NCI-H526 (cell line): ENCODE measurements at regions not wholly inside any gene's neighbourhood (a gene's known extent, or its start where the extent isn't known, plus 50 kb on each side); places are given as distances from the start of the nearest gene placed in this dataset.
"Not testable (repeated sequence)": the region's sequence is repeated elsewhere in the genome, so short reads cannot be mapped to it uniquely, and the experiment has no call there.

Experiments used
- DNase-seq, 2 experiments: peaks; one replicate each; lab custom pipeline; 2025; lab: John Stamatoyannopoulos, UW

DNA sequence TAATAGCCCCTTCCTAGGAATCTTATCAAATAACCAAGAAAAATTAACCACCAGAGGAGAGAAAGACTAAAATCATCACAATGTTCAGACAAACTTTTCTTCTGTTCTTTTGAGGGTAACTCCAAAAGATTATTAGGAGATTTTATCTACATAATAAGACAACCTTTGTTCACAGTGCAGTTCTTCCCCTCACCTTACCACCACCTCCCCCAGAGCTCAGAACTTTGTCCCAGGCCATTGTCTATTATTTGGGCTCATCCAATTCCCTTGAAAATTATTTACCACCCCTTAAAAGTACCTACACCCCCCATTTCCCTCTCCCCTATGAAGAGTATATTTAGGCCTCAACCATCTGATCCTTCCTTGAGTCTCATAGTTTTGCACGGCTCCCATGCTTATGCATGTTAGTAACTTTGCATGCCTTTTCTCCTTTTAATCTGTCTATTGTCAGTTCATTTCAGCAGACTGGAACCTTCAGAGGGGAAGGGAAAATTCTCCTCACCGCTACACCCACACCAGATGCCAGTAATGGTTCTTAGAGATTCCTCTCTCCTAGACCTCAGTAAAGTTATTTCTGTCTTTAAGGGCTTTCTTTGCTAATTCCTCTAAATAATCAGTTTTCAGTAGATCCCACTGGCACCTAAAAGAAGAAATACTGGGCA is 234.9 kb downstream of the SKIDA1 start:
- no peak for DNase-seq

- DNase-seq: no peak
Observed at GRCh38 chr10:21289961-21290360, 235.5 kb downstream of the SKIDA1 start.

DNA sequence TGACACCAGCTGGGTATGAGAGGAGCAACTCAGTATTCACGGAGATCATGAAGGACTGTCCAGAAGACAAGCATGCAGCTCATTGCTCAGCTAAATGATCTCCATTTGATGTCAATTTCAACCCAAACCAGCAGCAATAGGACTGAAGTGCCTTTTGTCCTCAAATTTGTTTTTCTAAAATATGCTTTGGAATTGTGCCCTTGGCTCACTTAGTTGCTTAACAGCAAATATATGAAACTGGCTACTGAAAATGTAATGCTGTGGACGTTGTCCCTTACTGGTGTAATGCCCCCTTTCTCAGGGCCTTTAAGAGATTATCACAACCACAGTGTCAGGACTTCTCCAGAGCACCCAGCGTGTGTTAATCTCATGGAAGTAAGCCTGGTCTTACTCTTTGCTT is 236.2 kb downstream of the SKIDA1 start:
- no peak for DNase-seq

DNA sequence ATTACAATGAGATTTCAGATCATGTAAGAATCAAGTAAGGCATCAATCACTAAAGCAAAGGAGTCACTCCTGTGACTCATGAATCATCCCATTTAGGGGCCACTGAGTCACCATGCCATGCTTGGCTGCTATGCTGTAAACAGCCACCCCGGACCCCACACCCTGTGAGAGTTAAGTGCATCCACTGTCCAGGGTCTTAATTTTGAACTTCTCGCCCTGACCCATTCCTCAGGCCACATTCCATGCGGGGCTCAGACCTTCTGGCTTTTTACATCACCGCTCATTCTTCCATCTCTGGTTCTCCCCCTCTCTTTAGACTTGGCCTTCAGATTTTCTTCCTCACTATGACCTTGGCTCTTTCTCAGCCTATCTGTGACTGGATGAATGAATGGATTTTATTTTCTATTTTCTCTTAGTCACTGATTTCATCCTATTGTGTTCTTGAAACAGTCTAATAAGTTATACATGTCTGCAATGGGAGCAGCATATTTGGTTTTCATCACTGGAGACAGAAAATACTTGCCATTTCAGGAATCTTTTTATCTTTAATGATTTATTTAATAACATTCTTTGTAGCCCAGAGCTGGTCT is 239.6 kb downstream of the SKIDA1 start:
- no peak for DNase-seq

DNA sequence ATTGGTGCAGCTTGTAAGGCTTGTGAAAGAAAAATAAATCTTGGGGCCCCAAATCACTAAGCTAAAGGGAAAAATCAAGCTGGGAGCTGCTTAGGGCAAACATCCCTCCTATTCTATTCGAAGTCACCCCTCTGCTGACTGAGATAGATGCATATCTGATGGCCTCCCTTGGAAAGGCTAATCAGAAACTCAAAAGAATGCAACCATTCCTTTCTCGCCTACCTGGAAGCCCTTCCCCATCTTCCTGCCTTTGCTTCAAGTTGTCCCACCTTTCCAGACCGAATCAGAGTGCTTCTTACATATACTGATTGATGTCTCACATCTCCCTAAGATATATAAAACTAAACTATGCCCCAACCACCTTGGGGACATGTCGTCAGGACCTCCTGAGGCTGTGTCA is 240.3 kb downstream of the SKIDA1 start:
- no peak for DNase-seq

- no peak for DNase-seq
Observed at GRCh38 chr10:21284301-21284700, 241.2 kb downstream of the SKIDA1 start.

DNA sequence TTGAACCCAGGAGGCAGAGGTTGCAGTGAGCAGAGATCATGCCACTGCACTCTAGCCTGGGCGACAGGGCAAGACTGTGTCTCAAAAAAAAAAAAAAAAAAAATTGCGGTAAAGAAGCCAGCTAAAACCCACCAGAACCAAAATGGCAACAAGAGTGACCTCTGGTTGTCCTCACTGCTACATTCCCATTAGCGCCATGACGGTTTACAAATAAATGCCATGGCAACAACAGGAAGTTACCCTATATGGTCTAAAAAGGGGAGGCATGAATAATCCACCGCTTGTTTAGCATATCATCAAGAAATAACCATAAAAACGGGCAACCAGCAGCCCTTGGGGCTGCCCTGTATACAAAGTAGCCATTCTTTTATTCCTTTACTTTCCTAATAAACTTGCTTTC is 242.4 kb downstream of the SKIDA1 start:
- DNase-seq: not testable (repeated sequence)

DNA sequence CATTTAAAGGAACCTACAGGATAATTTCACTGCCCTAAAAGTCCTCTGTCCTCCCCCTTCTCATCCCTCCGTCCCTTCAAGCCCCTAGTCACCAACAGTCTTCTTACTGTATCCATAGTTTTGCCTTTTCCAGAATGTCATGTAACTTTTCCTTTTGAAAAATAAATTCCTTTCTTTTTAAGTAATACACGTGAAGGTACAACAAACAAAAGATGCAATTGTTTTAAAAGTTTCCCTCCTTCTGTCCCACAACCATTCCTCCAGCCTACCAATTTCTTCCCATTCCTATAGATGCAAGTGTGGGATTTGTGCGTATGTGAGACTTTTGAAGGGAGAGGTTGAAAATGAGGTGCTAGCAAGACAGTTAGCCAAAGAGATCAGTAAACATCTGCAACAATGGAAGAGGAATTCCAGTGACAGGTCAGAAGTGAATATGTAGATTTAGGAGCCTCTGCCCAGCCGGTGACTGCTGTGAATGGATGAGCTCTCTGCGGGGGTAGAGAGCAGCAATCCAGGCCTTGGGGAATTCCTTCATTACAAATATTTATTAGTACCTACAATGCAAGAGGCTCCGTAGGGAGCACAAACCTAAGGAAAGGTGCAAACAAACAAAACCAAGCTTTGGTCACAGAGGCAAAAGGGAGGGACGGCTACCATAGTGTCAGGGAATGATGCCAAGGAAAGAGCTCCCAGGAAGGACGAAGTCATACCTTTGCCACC is 243.6 kb downstream of the SKIDA1 start:
- no peak for DNase-seq

GRCh38 chr10:21280971-21281572 is 244.4 kb downstream of the SKIDA1 start:
- no peak for DNase-seq

DNA sequence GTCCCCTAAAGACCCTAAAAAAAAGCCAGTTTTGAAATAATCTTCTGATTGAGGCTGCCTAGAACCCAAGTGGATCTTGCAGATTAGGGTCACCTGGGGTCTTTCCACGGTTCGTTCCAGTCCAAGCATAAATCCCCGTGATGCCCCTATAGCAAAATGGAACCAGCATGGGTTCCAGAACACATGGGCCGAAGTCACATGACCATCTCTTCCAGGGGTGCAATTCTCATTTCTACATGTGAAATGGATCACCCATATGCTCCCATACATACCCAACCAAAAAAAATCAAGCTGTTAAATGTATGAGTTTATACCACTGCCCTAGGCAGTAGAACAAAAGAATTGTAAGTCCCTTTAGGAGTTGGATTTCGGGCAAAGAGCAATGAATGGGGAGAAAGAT is 245.4 kb downstream of the SKIDA1 start:
- DNase-seq: no peak

- no peak for DNase-seq
Observed at GRCh38 chr10:21279217-21279575, 246.3 kb downstream of the SKIDA1 start.

DNA sequence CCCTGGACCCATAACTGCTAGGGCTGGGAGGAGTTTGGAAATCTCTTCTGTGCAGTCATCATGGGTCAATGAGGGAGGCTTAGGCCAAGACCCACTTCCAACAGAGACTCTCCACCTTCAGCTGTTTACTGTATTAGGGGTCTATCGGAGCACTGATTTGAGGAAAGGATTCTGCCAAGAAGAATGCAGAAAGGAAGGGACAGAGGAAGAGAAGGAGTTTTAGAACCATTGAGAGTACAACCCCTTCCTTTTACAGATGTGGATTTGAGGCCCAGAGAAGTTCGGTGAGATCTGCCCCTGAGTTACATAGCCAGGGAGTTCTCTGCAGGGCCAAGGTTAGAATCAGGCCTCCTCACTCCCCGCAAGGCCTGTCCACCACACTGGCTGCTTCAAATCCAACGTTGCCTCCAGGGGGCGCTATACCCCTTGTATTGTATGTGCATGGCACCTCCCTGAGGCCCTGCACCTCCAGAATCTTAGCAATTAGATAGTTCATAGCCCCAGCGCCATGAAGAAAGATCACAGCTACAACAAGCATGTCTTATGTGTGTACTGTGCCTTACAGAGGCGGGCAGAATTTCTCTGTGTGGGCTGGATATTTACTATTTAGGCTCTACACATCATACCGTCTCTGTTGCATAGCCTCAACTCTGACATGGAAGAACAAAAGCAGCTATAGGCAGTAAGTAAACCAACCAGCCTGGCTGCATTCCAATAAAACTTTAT is 246.8 kb downstream of the SKIDA1 start:
- peak; percentile 80 to 88 for DNase-seq

DNA sequence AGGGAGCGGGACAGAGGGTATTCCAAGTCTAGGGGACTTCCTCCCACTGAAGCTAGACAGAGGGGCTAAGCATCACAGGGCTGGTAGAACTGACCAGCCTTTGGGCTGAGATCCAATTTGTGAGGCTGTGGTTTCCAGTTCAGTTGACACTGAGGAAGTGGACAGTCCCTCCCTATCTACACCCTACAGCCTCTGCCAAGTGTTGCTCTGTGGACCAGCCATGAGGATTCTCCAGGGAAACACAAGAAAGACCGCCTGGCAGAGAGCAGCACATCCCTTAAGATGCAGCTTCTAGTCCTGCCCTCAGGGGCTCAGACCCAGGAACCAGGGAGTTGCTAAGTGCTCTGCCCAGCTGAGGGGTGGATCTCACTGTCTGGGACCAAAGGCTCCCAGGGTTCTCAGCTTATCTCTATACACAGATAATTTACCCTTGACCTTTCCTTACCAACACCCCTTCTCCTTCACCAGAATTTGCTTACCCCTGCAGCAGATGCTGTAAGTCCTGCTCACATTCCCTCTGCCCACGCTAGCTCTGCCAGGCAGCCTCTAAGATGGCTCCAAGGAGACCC is 252.0 kb downstream of the SKIDA1 start:
- DNase-seq: no peak

DNA sequence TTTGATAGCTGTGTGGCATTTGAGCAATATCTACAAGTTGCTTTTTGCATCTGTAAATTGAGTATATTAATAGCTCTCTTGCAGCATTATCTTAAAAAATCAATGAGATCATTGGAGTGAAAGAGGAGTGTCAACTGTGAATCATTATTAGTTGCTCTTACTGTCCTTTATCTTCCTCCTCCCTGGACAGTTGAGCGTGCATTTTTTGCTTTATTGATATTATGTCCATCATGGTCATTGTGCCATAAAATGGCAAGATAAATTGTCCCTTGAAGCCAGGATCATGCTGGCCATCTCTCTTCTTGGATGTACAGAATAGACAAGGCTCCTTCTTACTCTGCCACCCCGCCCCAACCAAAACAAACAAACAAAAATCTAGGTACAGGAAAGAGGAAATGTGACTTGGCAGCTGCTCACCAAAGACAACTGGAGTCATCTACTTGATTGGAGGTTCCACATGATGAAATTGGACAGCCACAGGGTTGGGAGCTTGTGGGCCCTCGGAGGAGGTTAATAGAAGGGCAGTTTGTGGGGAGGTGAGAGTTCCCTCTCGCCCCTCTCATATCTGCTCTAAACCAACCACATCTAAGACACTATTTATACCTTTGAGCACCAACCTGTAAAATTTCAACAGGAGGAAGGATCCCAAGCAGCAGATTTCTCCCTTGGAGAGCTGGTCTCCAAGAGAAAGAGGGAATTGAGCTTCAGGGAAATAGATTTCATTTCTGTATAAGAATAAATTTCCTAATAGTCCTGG is 252.7 kb downstream of the SKIDA1 start:
- no peak for DNase-seq

DNA sequence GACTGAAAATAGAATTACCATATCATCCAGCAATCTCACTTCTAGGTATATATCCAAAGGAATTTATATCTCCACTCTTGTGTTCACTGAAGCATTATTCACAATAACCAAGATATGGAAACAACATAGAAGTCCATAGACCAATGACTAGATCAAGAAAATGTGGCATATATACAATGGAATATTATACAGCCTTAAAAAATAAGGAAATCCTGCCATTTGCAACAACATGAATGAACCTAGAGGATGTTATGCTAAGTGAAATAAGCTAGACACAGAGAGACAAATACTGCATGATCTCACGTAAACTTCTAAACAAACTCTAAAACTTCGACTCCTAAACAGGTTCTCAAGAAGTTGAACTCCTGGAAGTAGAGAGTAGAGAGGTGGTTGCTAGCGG is 254.5 kb downstream of the SKIDA1 start:
- no peak for DNase-seq

DNA sequence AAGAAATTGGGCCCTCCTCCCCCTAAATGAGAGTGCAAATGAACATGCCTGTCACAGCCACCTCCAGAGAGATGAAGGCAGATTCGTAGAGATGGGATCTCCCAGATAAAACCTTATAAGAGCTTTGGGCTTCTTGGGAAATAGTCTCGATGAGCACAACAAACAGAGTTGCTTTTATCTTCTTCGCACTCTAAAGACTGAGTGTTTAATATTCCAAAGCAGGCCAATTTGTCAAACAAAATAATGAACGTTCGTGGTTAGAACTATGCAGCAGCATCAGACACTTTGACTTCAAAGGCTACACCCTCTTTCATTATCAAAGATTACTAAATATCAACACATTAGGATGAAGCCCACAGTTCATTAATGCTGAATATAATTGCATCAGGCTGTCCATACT is 256.2 kb downstream of the SKIDA1 start:
- DNase-seq: peak in 1 of 2 experiments; percentile 14

GRCh38 chr10:21265622-21266021 is 259.9 kb downstream of the SKIDA1 start:
- DNase-seq: no peak

DNA sequence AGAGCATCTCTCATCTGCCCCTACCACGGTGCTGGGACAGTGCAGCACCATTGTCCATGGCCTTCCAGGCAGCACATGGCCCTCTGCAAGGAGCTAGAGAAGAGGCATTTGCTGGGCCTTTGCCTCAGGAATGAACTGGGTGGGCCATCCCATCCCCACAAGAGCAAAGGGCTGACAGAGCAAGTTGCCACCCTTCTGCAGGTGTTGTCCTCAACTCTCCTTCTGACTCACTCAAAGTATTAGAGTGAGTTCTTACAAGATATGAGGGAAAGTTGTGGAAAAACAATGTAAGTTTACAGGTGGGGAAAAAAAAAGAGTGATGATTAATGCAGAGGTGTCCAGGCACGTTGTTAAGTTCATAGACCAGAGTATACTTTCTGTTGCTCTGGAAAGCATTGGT is 261.2 kb downstream of the SKIDA1 start:
- no peak for DNase-seq

GRCh38 chr10:21263839-21264238 is 261.6 kb downstream of the SKIDA1 start:
- DNase-seq: no peak

DNA sequence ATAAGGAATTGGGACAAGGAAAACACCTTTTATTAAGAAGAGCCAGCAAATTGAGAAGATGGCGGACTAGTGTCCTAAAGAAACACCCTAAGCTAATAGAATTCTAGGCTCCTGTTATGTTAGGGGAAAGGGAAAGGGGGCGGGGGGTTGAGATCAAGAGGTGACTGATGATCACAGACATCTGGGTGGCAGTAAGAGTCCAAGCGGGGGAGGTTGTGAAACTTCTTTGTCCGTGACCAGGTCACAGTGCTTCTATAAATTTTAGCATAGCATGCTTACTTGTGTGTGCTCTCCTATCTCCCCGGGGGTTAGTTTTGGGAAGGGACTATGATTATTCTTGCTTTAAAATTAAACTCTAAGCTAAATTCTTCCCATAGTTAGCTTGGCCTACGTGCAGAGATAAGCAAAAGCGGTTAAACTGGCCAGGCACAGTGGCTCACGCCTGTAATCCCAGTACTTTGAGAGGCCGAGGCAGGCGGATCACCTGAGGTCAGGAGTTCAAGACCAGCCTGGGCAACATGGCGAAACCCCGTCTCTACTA is 262.1 kb downstream of the SKIDA1 start:
- no peak for DNase-seq

GRCh38 chr10:21261842-21262294 is 263.6 kb downstream of the SKIDA1 start:
- no peak for DNase-seq
